Activated T-cell treated with anti-CD3 and anti-CD28 coated beads, Interleukin-2, amount 50 U/mL, for 1 hour (primary cell): ENCODE measurements at regions not wholly inside any gene's neighbourhood (a gene's known extent, or its start where the extent isn't known, plus 50 kb on each side); places are given as distances from the start of the nearest gene placed in this dataset.

ENCODE experiments used
- DNase-seq: peaks from one replicate; pipeline ENCODE4 v3.0.0-alpha.2; 2020

- no peak for DNase-seq
Observed at GRCh38 chr5:4206127-4206526, 610.5 kb downstream of the IRX1 start.

DNA sequence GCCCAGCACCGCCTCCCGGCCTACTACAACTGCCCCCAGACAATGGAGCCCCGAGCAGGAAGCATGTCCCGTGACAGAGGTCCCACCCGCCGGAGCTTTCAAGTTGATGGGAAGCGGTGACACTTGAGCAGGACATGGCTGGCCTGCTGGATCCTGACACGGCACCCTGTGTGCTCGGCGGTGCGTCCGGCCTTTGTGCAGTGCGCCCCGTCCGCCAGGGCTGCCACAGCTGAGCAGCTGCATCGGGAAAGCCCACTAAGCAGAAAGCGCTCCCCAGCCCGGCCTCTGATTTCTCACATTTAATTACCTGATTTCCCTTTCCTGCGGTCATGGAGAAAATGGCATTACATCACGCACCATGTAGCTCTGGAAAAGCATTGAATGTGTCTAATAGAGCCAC, 611.9 kb downstream of the IRX1 start:
- no peak for DNase-seq

DNA sequence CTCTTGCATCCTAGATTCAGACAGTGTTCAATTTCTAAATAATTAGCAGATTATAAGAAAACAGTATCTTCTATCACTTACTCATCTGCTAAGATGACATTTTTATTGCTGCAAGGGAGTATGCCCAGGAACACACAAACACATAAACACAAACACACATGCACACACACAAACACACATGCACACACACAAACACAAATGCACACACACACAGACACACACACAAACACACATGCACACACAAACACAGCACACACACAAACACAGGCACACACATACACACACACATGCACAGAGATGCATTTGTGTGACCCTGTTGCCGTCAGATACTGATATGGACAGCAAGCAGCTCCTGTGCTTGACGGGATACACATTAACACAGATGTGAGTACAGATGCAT, 612.9 kb downstream of the IRX1 start:
- no peak for DNase-seq

- DNase-seq: no peak
Observed at GRCh38 chr5:4208996-4209395, 613.4 kb downstream of the IRX1 start.

GRCh38 chr5:4212071-4212739, 616.6 kb downstream of the IRX1 start:
- DNase-seq: no peak

- no peak for DNase-seq
Observed at GRCh38 chr5:4212981-4213819, 617.6 kb downstream of the IRX1 start.

GRCh38 chr5:4215143-4215542, 619.5 kb downstream of the IRX1 start:
- DNase-seq: no peak

GRCh38 chr5:4216142-4216541, 620.5 kb downstream of the IRX1 start:
- DNase-seq: no peak

DNA sequence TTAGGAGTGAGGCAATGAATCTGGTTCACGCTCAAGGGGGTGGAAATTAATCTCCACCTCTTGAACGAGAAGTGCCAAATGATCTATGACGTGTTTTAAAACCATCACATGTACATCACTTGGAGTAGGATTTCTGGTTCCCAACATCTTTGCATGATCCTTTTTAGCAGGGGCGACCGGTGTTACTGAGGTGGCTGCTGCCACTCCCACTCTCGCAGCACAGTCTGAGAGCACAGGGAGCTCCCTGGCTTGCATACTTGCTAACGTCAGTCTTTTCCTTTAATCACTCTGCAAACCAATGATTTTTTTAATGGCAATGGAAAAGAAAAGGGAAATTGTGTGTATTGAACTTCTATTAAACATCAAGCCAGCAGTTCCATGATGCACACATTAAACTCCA, 624.4 kb downstream of the IRX1 start:
- no peak for DNase-seq

GRCh38 chr5:4221048-4221447, 625.4 kb downstream of the IRX1 start:
- no peak for DNase-seq

DNA sequence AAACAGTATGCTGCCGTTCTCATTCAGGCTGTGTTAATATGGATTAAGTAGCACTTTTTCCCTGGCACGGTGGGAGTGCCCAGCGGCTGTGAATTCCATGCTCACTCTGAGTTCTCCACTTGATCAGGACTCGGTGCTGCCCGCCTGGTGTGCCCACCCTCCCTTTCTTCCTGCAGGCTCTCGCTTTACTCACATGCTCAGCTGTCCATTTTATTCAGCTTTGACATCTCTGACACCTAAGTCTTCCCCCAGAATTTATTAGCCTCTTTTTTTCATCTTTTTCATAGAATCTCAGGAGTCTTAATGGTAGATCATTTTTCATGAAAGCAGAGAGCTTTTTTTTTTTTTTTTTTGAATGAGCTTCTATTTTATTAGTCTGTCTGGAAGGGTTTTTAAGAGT, 626.5 kb downstream of the IRX1 start:
- DNase-seq: no peak

- no peak for DNase-seq
Observed at GRCh38 chr5:4222821-4223220, 627.2 kb downstream of the IRX1 start.

DNA sequence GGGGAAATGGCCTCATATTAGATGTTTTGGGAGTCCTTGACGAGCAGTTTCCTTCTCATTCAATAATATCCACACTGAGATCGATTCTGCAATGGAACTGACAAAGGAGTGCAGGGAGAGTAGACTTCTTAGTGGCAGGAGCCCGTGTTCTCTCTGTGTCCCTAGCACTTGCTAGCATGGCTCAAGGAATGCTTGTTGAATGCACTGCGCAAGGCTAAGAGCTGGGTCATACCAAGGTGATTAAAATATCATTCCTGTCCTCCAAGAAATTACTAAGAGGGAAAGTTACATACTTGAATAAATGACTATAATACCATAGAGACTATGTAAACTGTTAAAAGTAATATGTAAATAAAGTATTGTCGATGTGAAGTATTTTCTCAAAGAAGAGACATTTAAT, 630.1 kb downstream of the IRX1 start:
- DNase-seq: no peak

- DNase-seq: no peak
Observed at GRCh38 chr5:4226565-4226964, 630.9 kb downstream of the IRX1 start.

DNA sequence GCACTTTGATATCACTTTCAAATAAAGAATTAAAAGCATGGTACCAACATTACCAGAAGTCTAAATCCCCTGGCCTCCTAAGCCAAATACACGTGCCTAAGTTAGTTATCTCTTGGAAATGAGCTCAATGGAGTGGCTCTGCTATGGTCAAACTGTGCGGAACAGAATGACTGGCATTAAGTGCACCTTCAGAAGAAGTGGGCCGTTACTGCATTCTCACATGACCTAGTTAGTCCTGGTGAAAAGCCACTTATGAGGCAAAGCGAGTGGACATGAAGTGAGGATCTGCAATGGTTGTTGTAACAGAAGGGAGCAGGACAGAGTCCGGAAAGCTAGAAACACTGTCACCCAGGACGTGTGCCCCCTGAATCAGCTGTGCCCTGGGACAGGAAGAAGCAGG, 633.1 kb downstream of the IRX1 start:
- DNase-seq: no peak

DNA sequence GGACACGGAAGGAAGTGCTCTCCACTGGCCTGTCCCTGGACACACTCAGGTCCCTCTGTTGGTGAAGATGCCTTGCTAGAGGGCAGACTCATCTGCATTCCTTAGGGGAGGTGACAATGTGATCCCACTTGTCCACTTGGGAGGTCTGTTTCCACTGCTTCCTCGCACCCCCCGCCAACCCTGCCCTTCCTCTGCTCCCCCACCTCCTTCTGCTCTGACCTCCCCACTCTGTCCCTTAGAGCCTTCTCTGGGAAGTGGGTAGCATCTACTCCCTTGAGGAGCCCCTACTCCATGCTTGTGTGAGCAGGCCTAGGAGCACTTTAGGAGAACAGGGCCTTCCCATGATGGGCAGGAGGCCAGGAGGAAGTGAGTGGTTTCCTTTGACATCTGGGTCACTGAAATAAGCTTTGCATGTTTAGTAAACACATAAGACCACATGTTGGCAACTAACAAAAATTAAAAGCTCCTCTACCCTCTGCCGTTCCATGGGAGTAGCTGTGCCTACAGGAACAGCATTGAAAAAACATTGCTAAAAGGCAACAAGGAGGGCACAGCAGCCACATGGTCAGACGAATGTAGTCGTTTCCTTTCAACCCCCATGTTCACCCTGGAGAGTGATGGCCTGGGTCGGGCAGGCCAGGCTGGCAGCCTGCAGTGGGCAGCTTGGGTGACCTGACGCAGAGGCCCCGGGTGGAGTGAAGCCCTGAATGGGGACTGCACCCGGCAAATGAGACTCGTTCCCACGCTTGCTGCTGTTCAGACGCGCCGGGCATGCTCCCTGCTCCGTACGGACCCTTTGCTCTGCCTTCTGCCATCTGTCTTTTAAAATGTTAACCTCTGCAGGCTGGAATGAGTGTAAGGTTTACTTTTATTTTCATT, 634.0 kb downstream of the IRX1 start:
- no peak for DNase-seq

DNA sequence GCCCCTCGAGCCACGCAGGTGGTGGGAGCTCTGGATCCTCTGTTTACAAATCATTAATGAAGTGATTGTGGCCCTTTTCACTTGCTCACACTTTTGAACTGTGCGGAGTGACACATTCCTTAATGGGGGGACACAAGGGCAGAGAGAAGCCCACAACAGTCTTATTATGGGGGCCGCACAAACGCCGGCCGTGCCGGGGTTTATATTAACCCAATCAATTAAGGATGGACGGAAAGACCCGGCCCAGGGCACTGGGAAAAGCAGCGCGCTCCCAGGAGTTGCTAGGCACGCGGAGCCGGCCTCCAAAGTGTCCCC, 634.8 kb downstream of the IRX1 start:
- DNase-seq: no peak

GRCh38 chr5:4230786-4231641, 635.4 kb downstream of the IRX1 start:
- DNase-seq: no peak

- no peak for DNase-seq
Observed at GRCh38 chr5:4232084-4232483, 636.5 kb downstream of the IRX1 start.

DNA sequence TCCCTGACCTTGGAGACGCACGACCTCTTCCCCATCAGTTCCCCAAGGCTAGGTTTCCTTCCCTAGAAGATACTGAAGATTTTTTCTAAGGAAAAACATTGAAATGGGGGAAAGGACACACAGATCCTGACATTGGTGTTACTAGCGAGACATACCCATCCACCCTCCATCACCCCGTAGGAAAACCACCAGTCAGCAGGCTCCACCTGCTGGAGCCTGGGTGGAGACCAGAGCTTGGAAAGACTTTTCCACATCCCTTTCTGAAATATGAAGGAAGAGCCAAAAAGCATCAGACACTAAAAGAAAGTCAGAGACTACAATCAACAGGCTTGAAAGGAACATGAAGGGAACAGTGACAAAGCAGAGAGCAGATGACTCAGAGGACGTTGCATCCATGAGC, 638.0 kb downstream of the IRX1 start:
- DNase-seq: no peak

DNA sequence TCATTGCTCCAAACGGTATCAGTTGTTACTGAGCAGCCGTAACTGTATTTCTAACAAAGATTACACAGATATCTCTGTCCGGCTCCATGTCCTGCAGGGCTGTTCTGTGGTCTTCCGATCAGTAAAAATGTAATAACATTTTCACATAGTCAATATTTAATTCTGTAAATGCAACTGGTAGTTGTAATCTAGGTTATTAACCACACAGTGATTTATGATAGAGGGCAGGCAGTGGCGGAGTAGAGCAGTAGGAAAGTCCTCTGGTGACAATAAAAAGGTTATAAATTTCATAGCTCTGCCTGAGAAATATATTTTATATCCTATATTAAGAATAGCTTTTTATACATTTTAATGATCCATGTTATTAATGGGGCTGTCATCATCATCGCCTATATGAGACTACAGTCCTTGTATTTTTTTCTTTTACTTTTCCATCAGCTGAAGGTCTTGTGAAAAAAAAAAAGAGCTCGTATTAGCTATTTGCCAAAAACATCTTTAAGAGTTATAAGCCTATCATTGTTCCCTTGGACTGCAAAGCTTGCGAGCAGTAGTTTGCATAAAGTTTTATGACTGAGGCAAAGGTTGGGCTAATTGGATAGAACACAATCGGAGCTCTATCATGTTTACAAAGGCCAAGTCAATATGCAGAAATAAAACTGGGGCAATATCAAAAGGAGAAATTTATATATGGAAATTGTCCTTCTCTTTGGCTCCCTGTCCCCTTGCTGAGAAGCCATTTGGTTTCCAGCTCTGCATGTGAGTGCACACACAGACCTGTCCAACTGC, 648.0 kb downstream of the IRX1 start:
- DNase-seq: no peak

DNA sequence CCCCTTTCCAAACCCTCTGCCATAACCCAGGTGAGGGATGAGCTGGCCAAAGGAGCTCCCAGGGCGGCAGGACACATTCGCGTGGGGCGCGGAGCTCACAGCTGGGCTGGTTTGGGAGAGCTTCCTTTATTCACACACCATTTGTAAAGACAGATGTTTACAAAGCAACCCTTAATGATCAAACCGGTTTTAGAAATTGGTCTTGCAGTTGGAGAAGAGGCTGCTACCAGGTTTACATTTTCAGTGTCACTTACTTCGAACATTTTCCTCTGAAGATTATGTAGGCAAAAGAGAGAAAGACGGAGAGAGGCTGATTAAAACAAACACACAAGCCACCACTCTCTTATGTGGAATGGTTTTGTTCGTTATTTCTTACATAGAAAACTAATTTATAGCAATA, 648.7 kb downstream of the IRX1 start:
- no peak for DNase-seq
